Endometrial microvascular endothelial cells (primary cell): ENCODE measurements at regions not wholly inside any gene's neighbourhood (a gene's known extent, or its start where the extent isn't known, plus 50 kb on each side); places are given as distances from the start of the nearest gene placed in this dataset.

Source experiments
- in situ Hi-C: cut with HindIII; loops from 2 replicates; pipeline ENCODE4 v1.10.0; 2017; ENCODE audit warnings: low sequenced_read_pairs, low pct_unique_long_range_greater_than_20kb; ENCODE audit errors: inconsistent ontology term

- in situ Hi-C loops = no loop called here
Measured at GRCh38 chr10:78483641-78484040, 450.0 kb downstream of the RPS24 start.

DNA sequence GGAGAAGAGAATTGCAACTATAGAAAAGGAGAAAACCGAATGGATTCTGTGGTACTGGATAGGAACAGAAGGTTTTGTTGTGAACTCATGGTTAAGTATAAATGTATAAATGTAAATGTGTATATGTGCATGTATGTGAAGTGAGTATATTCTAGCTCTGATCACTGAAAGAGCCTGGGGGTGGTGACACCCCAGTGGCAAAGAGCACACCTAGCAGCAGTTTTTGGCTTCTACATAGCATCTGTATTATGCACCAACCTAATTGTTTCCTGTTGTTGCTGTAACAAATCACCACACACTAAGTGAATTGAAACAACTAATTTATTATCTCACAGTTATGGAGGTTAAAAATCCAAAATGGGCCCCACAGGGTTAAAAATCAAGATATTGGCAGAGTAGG, 455.4 kb downstream of the RPS24 start:
- in situ Hi-C loops = no loop called here

DNA sequence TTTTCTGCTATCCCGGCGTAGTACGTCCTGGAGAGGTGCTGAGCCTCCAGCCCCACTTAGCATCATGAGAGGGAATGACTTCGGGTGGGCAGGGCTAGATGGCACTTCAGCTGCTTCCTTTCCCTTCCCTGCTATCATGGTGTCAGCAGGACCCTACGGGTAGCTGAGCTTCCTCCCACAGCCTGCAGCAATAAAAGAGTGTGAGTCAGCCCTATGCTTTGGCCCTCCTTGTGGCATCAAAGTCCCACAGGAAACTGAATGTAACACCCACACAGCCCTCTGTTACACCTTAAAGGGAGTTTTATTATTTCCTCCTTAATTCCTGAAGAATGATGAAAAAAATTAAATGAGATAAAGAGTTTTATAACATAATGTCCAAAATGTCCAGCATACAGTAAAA, 458.1 kb downstream of the RPS24 start:
- in situ Hi-C loops = no loop called here

DNA sequence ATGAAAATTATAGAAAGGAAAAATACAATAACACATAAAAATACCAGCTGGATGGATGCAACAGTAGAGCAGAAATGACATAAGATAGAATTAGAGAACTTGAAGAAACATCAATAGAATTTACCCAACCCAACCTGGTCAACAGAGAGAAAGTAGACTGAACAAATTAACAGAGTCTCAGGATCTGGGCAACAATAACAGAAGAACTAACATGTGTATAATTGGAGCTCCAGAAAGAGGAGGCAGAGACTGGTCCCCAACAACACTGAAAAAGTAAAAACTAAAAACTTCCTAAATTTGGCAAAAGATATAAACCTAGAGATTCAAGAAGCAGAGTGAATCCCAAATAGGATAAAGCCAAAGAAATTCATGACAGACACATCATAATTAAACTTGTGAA, 458.8 kb downstream of the RPS24 start:
- in situ Hi-C loops = no loop called here

DNA sequence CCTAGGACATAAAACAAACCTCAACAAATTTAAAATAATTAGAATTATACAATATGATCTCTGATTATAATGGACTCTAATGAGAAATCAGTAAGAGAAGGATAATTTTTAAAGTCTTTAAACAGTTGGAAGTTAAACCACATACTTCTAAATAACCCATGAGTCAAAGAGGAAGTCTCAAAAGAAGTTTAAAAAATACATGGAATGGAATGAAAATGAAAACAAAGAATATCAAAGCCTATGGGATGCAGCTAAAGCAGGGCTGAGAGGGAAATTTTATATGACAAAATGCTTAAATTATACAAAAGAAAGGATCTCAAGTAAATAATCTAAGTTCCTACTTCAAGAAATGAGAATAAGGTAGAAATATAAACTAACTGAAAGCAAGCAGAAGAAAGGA, 460.5 kb downstream of the RPS24 start:
- in situ Hi-C loops = no loop called here

- in situ Hi-C loops = no loop called here
Measured at GRCh38 chr10:78502210-78502936, 468.7 kb downstream of the RPS24 start.

GRCh38 chr10:78504181-78504580, 470.5 kb downstream of the RPS24 start:
- in situ Hi-C loops = no loop called here

- in situ Hi-C loops = no loop called here
Measured at GRCh38 chr10:78505657-78506056, 472.0 kb downstream of the RPS24 start.

DNA sequence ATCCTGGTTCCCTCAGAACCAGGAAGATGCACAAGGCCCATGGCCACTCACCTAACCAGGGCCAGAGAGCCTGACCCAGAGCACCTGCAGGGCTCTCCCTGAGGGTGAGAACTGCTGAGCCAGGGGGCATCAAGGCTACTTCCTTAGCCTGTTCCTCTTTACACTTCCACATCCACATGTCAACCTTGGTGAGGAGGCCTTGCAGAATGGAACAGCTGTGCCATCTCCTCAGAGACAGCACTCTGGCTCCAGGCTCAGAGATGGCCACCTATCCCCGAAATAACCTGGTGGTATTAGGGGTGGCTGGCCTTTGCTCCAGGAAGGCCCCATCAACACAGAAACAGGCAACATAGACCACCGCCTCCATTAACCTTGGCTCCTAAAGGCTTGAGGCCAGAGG, 473.0 kb downstream of the RPS24 start:
- in situ Hi-C loops = no loop called here

DNA sequence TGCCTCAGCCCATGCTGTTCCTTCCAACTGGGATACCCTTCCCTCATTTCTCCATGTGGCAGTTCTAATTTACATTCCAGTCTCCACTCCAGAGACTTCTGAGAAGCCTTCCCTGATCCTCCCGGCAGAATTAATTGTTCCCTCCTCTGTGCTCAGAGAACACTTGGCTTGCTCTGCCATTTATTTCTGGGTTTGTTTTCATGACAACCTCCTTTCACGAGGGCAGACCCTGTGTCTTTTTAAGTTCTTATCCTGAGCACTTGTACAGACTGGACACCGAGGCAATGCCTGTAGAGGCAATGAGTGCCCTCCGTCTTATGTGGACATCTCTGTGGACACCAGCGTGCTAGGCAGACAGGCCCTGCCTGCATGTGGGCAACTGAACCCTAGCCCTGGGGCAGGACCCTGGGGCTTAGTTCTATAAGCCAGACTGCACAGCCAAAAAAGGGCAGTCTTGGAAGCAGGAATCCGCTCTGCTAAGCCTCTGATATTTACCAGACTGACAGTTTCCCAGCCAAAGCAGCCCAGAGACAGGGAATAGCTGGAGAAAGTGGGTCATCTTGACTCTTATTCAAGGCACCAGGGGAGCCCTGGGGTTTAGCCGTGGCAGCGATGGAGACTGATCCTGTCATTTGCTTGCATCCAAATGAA, 474.0 kb downstream of the RPS24 start:
- in situ Hi-C loops = no loop called here

DNA sequence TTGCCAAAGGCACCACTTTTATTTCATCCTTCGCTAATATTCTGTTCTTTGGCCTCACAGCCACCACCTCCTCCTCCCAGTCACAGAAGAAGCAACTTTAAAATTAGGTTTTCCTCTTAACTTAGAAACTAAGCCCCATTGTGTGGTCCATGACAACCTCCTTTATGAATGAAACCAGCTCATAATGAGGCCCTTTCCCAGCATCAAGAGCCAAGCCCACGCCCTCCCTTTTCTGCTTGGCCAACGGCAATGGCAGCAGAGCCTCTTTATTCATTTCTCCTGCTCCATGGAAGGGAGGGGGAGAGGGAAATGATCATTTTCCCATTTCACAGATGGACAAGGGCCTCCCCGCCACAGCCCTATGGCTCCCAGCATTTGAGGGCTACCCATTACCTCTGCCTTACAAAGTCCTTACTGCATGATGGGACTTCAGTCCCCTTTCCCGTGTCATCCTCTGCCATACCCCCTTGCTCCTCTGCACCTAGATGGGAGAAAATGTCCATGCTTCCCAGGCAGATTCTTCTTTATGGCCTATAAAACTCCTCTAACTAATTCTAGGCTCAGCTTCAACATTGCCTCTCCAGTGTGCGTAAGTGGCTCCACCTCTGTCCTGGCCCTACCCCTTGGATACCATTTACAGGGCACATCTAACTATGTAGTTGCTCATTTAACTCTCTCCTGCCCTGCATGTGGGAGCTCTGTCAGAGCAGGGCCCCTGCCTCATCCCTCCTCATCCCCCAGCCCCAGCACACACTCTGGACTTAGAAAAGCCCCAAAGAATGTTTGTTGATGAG, 475.5 kb downstream of the RPS24 start:
- in situ Hi-C loops = no loop called here

DNA sequence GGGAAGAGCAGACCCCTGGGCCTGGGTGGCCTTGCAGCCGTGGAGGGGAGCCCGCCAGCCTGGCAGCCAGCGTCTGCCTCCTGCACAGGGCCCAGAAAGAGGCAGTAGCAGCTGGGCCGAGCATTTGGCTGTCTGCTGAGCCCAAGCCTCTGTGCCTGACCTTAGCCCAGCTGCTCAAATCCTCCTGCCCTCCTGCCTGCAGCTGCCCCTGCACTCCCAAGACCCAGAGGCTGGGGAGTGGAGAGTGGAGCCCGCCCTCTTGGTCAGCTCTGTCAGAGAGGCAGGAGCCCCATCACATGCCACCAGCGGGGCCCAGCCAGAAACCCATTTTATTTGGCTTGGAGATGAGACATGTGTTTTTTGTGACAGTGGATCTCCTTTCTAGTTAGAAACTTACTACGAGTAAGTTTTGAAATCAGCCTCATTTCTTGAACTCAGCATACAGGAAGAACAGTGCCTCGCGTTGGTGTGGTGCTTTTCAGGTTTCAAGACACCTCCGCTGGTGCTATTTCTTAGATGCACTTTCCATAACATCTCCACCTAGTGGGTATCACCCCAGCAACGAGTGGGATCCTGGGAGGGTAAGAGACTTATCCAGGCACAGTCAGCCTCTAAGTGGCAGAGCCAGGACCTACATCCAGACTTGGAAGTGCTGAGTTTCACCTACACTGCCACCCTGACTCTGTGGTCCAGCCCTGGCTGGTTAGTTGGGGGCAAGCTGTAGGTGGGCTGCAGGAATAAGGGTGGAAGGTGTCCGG, 477.1 kb downstream of the RPS24 start:
- in situ Hi-C loops = no loop called here

DNA sequence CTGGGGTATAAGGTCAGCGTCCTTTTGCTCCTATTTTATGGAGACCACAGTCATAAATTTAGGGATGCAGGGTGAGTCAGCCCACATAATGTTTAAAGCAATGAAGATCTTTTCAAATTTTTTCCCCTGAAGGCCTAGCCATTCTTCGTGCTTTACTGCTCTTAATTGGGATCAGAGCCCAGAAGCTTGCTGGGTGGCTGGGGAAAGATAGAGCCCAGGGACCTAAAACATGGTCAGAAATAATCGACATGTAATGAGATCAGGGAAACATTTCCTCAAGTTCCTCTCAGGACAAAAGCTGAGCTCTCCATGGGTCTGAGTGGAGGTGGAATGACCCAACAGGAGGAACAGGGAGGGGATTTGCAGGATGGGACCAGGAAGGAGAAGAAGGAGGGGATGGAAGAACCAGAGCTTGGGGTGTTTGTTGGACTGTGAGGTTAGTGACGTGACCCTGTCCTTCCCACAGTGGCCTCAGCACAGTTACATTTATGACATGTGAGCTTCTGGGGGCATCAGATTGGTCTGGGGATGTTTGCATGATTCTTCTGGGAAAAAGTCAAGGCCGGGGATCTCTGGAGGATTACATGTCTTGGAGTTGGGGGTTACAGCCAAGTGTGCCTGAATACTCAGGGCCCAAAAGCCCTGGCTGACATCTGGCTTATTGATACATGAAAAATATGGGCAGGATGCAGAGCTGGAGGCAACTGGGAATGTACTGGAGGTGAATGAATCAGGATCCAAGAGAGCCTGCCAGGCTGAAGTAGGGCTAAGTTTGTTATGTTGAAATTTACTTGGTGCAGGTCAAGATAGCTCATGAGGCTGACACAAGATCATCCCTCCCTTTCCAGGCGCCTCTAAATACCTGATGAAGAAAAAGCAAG, 477.9 kb downstream of the RPS24 start:
- in situ Hi-C loops = no loop called here

- in situ Hi-C loops = no loop called here
Measured at GRCh38 chr10:78512205-78512550, 478.5 kb downstream of the RPS24 start.

- in situ Hi-C loops = no loop called here
Measured at GRCh38 chr10:78513330-78513729, 479.7 kb downstream of the RPS24 start.

GRCh38 chr10:78513986-78514385, 480.3 kb downstream of the RPS24 start:
- in situ Hi-C loops = no loop called here

- in situ Hi-C loops = no loop called here
Measured at GRCh38 chr10:78514459-78514858, 480.8 kb downstream of the RPS24 start.

GRCh38 chr10:78515038-78515872, 481.6 kb downstream of the RPS24 start:
- in situ Hi-C loops = no loop called here
